Kidney (tissue), 13 donors: ENCODE measurements at regions not wholly inside any gene's neighbourhood (a gene's known extent, or its start where the extent isn't known, plus 50 kb on each side); places are given as distances from the start of the nearest gene placed in this dataset.
A peak's percentile ranks its signal among the peaks of the same experiment; 100 is the strongest.

ENCODE experiments used
- DNase-seq, 5 donors: peaks; one replicate each; pipeline ENCODE4 v3.0.0-alpha.2; 2013 to 2020
- FAIRE-seq: peaks from 2 replicates; lab custom pipeline; 2012; peaks lifted over from hg19 to GRCh38; lab: Jason Lieb, UNC
- H3K27ac ChIP-seq, 2 donors: one replicate each; pipeline ENCODE4 v1.7.0; 2013; ENCODE audit warnings: low read depth in 2 of 2, low read length in 2 of 2, inconsistent platforms in 1 of 2
- H3K27me3 ChIP-seq: one replicate; pipeline ENCODE4 v1.7.1; 2013; ENCODE audit warnings: low read length, inconsistent platforms; ENCODE audit not compliant: control insufficient read depth, insufficient read depth
- H3K36me3 ChIP-seq, 3 donors: one replicate each; pipeline versions ENCODE4 v1.7.0 to v1.7.1; 2013; ENCODE audit warnings: low read length in 3 of 3, control low read depth in 1 of 3, inconsistent platforms in 1 of 3; ENCODE audit not compliant: insufficient read depth in 3 of 3, control insufficient read depth in 2 of 3
- H3K4me1 ChIP-seq, 3 donors: one replicate each; pipeline versions ENCODE4 v1.7.0 to v1.7.1; 2013; ENCODE audit warnings: low read length in 3 of 3, inconsistent platforms in 1 of 3, low read depth in 1 of 3; ENCODE audit not compliant: control insufficient read depth in 2 of 3, insufficient read depth in 2 of 3
- H3K4me3 ChIP-seq, 3 donors: one replicate each; pipeline versions ENCODE4 v1.7.0 to v1.8.1; 2013; ENCODE audit warnings: low read length in 3 of 3, control low read depth in 1 of 3, inconsistent platforms in 1 of 3
- H3K9ac ChIP-seq, 3 donors: one replicate each; pipeline versions ENCODE4 v1.7.0 to v1.7.1; 2013; ENCODE audit warnings: low read length in 3 of 3, control low read depth in 1 of 3, inconsistent platforms in 1 of 3
- H3K9me3 ChIP-seq, 3 donors: one replicate each; pipeline versions ENCODE4 v1.7.0 to v1.7.1; 2013; ENCODE audit warnings: low read length in 3 of 3, control low read depth in 1 of 3, inconsistent platforms in 1 of 3; ENCODE audit not compliant: control insufficient read depth in 2 of 3, insufficient read depth in 1 of 3
- CTCF ChIP-seq: IDR thresholded peaks from 3 replicates; pipeline ENCODE4 v1.5.1; 2012; ENCODE audit warnings: mild to moderate bottlenecking, moderate library complexity, borderline replicate concordance; ENCODE audit not compliant: insufficient read depth; ENCODE audit errors: extremely low read depth
- intact Hi-C: fragments of 100-400 bp; cut with DNase I; formaldehyde crosslinking; loops from one replicate; pipeline ENCODE4 v1.11.1; 2022
- donor health status: control.
- donor health status: control.
- donor health status: control.
- donor health status: control.
- donor health status: control.
- donor health status: DM: yes; HTN: yes; CAD: no.
- donor health status: Normal renal cell carcinoma (clear cell type).

DNA sequence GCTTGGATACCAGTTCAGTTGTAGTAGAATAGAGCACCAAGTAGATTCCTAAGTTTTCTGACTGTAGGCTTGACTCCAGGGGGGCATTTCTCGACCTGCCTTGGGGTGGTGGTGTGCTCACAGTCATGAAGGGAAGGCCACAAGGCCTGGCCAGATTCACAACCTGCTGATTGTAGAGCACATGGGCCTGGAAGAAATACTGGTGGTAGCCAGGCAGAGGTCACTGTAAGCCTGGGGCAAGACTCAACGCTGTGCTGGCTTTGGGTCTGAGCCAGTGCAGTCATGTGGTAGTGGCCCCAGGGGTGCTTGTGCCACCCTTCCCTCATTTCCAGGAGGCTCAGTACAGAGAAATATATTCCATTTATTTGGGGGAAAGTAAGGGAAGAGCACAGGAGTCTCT, 832.3 kb upstream of the SLC10A2 start:
- DNase-seq (no peak), FAIRE-seq (no peak)
- Histone ChIP-seq H3K4me1 (no peaks in the 10 kb centered on the region), H3K36me3 (no peaks in the 10 kb centered on the region), H3K27me3 (no peaks in the 10 kb centered on the region), H3K27ac (no peak overlapping the region), H3K4me3 (no peak overlapping the region), H3K9ac (no peak overlapping the region), H3K9me3 (peaks cover 0 to 3% (median 0%) of the 10 kb centered on the region in 3 donors)
- TF ChIP-seq CTCF: no peak
- intact Hi-C loops: no loop called here

GRCh38 chr13:103895835-103896531, 829.8 kb upstream of the SLC10A2 start:
- FAIRE-seq (peak; percentile 6), DNase-seq (no peak)
- H3K9me3 ChIP-seq: peaks cover 0 to 6% (median 0%) of the 10 kb centered on the region in 3 donors
- no peaks in the 10 kb centered on the region for H3K27me3 ChIP-seq
- no peak overlapping the region for H3K27ac ChIP-seq
- H3K36me3 ChIP-seq: no peaks in the 10 kb centered on the region
- no peak overlapping the region for H3K4me3 ChIP-seq
- intact Hi-C loops: no loop called here
- TF ChIP-seq CTCF: no peak
- H3K9ac ChIP-seq: no peak overlapping the region
- no peaks in the 10 kb centered on the region for H3K4me1 ChIP-seq

GRCh38 chr13:103894626-103895025, 828.4 kb upstream of the SLC10A2 start:
- no peak for TF ChIP-seq CTCF
- FAIRE-seq (no peak), DNase-seq (no peak)
- intact Hi-C loops: no loop called here
- Histone ChIP-seq H3K36me3 (no peaks in the 10 kb centered on the region), H3K4me3 (no peak overlapping the region), H3K27ac (no peak overlapping the region), H3K4me1 (no peaks in the 10 kb centered on the region), H3K27me3 (no peaks in the 10 kb centered on the region), H3K9ac (no peak overlapping the region), H3K9me3 (peaks cover 0 to 6% (median 0%) of the 10 kb centered on the region in 3 donors)
